ENCODE measurements at regions not wholly inside any gene's neighbourhood (a gene's known extent, or its start where the extent isn't known, plus 50 kb on each side); places are given as distances from the start of the nearest gene placed in this dataset.

DNA sequence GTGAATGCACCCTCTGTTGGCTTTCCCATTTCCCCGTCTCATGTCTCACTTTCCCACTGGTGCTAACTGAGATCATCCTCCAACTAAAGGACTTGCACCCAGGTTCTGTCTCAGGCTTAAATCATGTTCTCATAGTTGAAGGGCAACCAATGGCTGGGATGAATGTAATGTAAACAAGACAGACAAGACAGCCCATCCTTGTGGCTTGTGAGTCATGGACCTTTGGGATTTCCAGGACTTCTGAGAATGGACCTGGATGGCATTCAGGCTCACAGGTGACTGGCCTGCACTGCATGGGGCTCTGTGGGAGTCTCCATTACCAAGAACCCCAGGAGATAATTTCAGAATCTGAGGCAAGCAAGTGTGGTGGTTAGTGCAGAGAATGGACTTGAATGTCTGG is 347.5 kb downstream of the HAPSTR1 start:
- FAIRE-seq = no peak
- no peak overlapping the region for H3K4me3 ChIP-seq (ENCODE audit: insufficient read depth, low read depth, low read length)
- peaks cover 5% of the 10 kb centered on the region for H3K4me1 Mint-ChIP-seq (ENCODE audit: low read depth, unreplicated experiment)
- DNase-seq (ENCODE audit: low read depth) = no peak
- H3K9me3 Mint-ChIP-seq (ENCODE audit: unreplicated experiment) = no peaks in the 10 kb centered on the region
- H3K4me2 ChIP-seq (ENCODE audit: low read length) = no peak overlapping the region
- H3K27me3 ChIP-seq (ENCODE audit: insufficient read depth, low read length) = no peaks in the 10 kb centered on the region
- H3K4me1 ChIP-seq (ENCODE audit: insufficient read depth, low read length) = no peaks in the 10 kb centered on the region
- H2AFZ ChIP-seq (ENCODE audit: low read depth, low read length) = no peak overlapping the region
- no peak overlapping the region for H3K4me3 Mint-ChIP-seq (ENCODE audit: unreplicated experiment)
- no peaks in the 10 kb centered on the region for H3K36me3 Mint-ChIP-seq (ENCODE audit: low read depth, unreplicated experiment)
- no peak overlapping the region for H3K9ac ChIP-seq (ENCODE audit: low read length)
- no peak for TF ChIP-seq EZH2 (IDR thresholded peaks at IDR 0.05; ENCODE audit: insufficient read depth, low read length)
- TF ChIP-seq, protein P1, sequence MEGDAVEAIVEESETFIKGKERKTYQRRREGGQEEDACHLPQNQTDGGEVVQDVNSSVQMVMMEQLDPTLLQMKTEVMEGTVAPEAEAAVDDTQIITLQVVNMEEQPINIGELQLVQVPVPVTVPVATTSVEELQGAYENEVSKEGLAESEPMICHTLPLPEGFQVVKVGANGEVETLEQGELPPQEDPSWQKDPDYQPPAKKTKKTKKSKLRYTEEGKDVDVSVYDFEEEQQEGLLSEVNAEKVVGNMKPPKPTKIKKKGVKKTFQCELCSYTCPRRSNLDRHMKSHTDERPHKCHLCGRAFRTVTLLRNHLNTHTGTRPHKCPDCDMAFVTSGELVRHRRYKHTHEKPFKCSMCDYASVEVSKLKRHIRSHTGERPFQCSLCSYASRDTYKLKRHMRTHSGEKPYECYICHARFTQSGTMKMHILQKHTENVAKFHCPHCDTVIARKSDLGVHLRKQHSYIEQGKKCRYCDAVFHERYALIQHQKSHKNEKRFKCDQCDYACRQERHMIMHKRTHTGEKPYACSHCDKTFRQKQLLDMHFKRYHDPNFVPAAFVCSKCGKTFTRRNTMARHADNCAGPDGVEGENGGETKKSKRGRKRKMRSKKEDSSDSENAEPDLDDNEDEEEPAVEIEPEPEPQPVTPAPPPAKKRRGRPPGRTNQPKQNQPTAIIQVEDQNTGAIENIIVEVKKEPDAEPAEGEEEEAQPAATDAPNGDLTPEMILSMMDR (IDR thresholded peaks at IDR 0.05; ENCODE audit: insufficient read depth, low read depth, low read length) = no peak
- no peak overlapping the region for H3K27ac Mint-ChIP-seq (ENCODE audit: unreplicated experiment)
- no peaks in the 10 kb centered on the region for H4K20me1 ChIP-seq (ENCODE audit: insufficient read depth, low read length)
- no peaks in the 10 kb centered on the region for H3K9me3 ChIP-seq (ENCODE audit: insufficient read depth, low read depth, low read length)
- H3K79me2 ChIP-seq (ENCODE audit: insufficient read depth, low read length) = no peaks in the 10 kb centered on the region
- H3K27ac ChIP-seq (ENCODE audit: low read depth, low read length) = no peak overlapping the region
- peaks cover 21% of the 10 kb centered on the region for H3K27me3 Mint-ChIP-seq (ENCODE audit: low read depth, unreplicated experiment)
- no peaks in the 10 kb centered on the region for H3K36me3 ChIP-seq (ENCODE audit: insufficient read depth, low read length)

DNA sequence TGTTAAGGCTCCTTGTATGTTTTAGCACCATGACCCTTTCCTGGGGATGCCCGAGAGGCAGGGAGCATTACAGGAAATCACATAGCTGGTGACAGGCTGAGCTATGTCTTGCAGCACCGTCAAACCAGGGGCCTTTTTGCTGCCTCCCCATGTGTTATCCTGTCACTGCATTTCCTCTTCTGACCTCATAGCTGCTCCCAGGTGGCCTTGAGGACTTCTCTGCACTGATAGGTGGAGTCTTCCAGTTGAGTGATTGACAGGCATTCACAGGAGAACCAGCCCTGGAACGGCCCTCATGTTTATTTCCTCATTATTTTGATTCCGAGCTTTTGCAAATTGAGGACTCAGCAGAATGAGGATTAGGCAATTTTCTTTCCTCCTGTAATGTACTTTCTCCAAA is 349.6 kb downstream of the HAPSTR1 start:
- no peak overlapping the region for H3K4me3 Mint-ChIP-seq (ENCODE audit: unreplicated experiment)
- Histone ChIP-seq H3K9ac (ENCODE audit: low read length) (no peak overlapping the region), H3K36me3 (ENCODE audit: insufficient read depth, low read length) (no peaks in the 10 kb centered on the region), H3K4me3 (ENCODE audit: insufficient read depth, low read depth, low read length) (no peak overlapping the region), H3K4me1 (ENCODE audit: insufficient read depth, low read length) (no peaks in the 10 kb centered on the region), H3K27me3 (ENCODE audit: insufficient read depth, low read length) (no peaks in the 10 kb centered on the region), H3K4me2 (ENCODE audit: low read length) (no peak overlapping the region), H2AFZ (ENCODE audit: low read depth, low read length) (no peak overlapping the region), H4K20me1 (ENCODE audit: insufficient read depth, low read length) (no peaks in the 10 kb centered on the region), H3K79me2 (ENCODE audit: insufficient read depth, low read length) (no peaks in the 10 kb centered on the region), H3K27ac (ENCODE audit: low read depth, low read length) (no peak overlapping the region), H3K9me3 (ENCODE audit: insufficient read depth, low read depth, low read length) (no peaks in the 10 kb centered on the region)
- H3K9me3 Mint-ChIP-seq (ENCODE audit: unreplicated experiment) = no peaks in the 10 kb centered on the region
- H3K4me1 Mint-ChIP-seq (ENCODE audit: low read depth, unreplicated experiment) = peaks cover 5% of the 10 kb centered on the region
- peaks cover 27% of the 10 kb centered on the region for H3K27me3 Mint-ChIP-seq (ENCODE audit: low read depth, unreplicated experiment)
- H3K27ac Mint-ChIP-seq (ENCODE audit: unreplicated experiment) = no peak overlapping the region
- no peaks in the 10 kb centered on the region for H3K36me3 Mint-ChIP-seq (ENCODE audit: low read depth, unreplicated experiment)
- TF ChIP-seq EZH2 (IDR thresholded peaks at IDR 0.05; ENCODE audit: insufficient read depth, low read length) = no peak
- TF ChIP-seq, protein P1 (IDR thresholded peaks at IDR 0.05; ENCODE audit: insufficient read depth, low read depth, low read length) = no peak
- DNase-seq (ENCODE audit: low read depth) (no peak), FAIRE-seq (no peak)

DNA sequence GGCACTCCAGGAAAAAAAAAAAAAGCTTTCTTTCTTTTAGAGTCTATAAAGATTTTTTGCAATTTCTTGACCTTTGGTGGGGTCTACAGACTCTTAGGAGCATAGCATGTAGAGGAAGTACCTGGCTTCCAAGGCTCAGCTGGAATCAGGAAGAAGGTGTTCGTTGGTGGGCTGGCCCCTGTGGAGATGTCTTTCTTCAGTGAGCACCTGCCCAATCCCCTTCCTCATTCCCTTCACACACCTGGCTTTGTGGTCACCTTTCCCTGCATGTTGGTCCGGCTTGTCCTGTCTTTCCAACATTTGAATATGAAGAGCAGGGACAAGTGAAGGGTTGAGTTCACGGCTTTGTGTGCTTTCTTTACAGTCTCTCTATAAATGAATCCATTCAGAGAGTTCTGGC is 352.4 kb downstream of the HAPSTR1 start:
- no peak overlapping the region for H3K27ac Mint-ChIP-seq (ENCODE audit: unreplicated experiment)
- no peaks in the 10 kb centered on the region for H3K36me3 Mint-ChIP-seq (ENCODE audit: low read depth, unreplicated experiment)
- FAIRE-seq = no peak
- H2AFZ ChIP-seq (ENCODE audit: low read depth, low read length) = no peak overlapping the region
- H3K4me3 ChIP-seq (ENCODE audit: insufficient read depth, low read depth, low read length) = no peak overlapping the region
- H4K20me1 ChIP-seq (ENCODE audit: insufficient read depth, low read length) = no peaks in the 10 kb centered on the region
- TF ChIP-seq, protein P1 (IDR thresholded peaks at IDR 0.05; ENCODE audit: insufficient read depth, low read depth, low read length) = no peak
- TF ChIP-seq EZH2 (IDR thresholded peaks at IDR 0.05; ENCODE audit: insufficient read depth, low read length) = no peak
- peaks cover 34% of the 10 kb centered on the region for H3K27me3 Mint-ChIP-seq (ENCODE audit: low read depth, unreplicated experiment)
- H3K9ac ChIP-seq (ENCODE audit: low read length) = no peak overlapping the region
- H3K27me3 ChIP-seq (ENCODE audit: insufficient read depth, low read length) = no peaks in the 10 kb centered on the region
- H3K4me2 ChIP-seq (ENCODE audit: low read length) = no peak overlapping the region
- H3K4me3 Mint-ChIP-seq (ENCODE audit: unreplicated experiment) = no peak overlapping the region
- no peak for DNase-seq (ENCODE audit: low read depth)
- no peaks in the 10 kb centered on the region for H3K79me2 ChIP-seq (ENCODE audit: insufficient read depth, low read length)
- no peaks in the 10 kb centered on the region for H3K4me1 ChIP-seq (ENCODE audit: insufficient read depth, low read length)
- no peak overlapping the region for H3K27ac ChIP-seq (ENCODE audit: low read depth, low read length)
- H3K9me3 Mint-ChIP-seq (ENCODE audit: unreplicated experiment) = no peaks in the 10 kb centered on the region
- peaks cover 3% of the 10 kb centered on the region for H3K4me1 Mint-ChIP-seq (ENCODE audit: low read depth, unreplicated experiment)
- no peaks in the 10 kb centered on the region for H3K9me3 ChIP-seq (ENCODE audit: insufficient read depth, low read depth, low read length)
- no peaks in the 10 kb centered on the region for H3K36me3 ChIP-seq (ENCODE audit: insufficient read depth, low read length)
